HCT116 (cell line): ENCODE measurements at regions not wholly inside any gene's neighbourhood (a gene's known extent, or its start where the extent isn't known, plus 50 kb on each side); places are given as distances from the start of the nearest gene placed in this dataset.

Experiments used
- EZH2 ChIP-seq: fragments of 200-600 bp; sonication (generic); IDR thresholded peaks from 2 replicates; pipeline ENCODE4 v1.6.1; 2017; ENCODE audit warnings: antibody characterized with exemption, mixed run types
- FOSL1 ChIP-seq: IDR thresholded peaks from 2 replicates; pipeline ENCODE4 v1.6.1; 2012; ENCODE audit warnings: low read depth
- POLR2A ChIP-seq: IDR thresholded peaks from 2 replicates; pipeline ENCODE4 v1.7.0; 2011; ENCODE audit warnings: borderline replicate concordance; ENCODE audit not compliant: insufficient read depth, insufficient read length; ENCODE audit errors: extremely low read depth
- SIN3A ChIP-seq: IDR thresholded peaks from 2 replicates; pipeline ENCODE4 v1.6.1; 2012; ENCODE audit warnings: low read depth
- YY1 ChIP-seq: IDR thresholded peaks from 2 replicates; pipeline ENCODE4 v1.6.1; 2011; ENCODE audit warnings: low read length, low read depth, moderate library complexity, mild to moderate bottlenecking; ENCODE audit not compliant: insufficient replicate concordance; ENCODE audit errors: extremely low read depth
- ZFX ChIP-seq: fragments of 450-650 bp; IDR thresholded peaks from 2 replicates; pipeline ENCODE4 v1.6.1; 2017
- TF ChIP-seq, protein P1 (sequence below): IDR thresholded peaks from 2 replicates; pipeline ENCODE4 v1.6.1; 2012
- TF ChIP-seq, protein P2 (sequence below), 3 experiments: fragments of 200-600 bp in 1 of 3; sonication (generic) in 1 of 3; IDR thresholded peaks in 2 of 3; conservative IDR thresholded peaks in 1 of 3; 2 replicates each; pipeline ENCODE4 v1.5.1; 2012 to 2017; ENCODE audit warnings: low read depth in 2 of 3, low read length in 2 of 3, antibody characterized with exemption in 1 of 3, borderline replicate concordance in 1 of 3, control low read depth in 1 of 3, mild to moderate bottlenecking in 1 of 3, mixed read lengths in 1 of 3, mixed run types in 1 of 3, moderate library complexity in 1 of 3; ENCODE audit not compliant: insufficient read depth in 1 of 3

DNA sequence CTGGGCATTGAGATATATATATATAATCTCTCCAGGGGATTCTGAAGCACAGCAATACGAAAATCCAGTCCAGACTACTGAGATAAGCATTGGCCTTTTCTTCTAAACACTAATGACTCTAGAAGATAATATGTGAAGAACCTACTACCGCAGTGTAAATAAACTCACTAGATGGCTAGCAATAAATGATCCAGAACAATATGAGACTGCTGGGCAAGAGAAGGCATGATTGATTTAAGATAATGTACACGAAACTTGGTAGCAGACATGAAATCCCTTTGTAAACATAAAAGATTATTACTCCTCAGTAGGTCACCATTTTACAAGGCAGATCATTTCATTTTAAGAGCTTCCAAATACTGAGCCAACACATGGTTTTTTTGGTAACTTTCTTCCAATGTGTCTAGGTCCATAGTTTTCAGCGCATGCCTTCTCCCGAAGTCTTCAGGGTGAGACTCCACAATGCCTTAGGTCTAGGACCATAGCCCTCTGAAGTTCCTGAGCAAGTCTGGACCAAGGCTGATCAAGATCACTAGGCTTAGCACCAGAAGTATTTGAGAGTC lies 193.2 kb downstream of the LRRN1 start:
- TF ChIP-seq, protein P1, sequence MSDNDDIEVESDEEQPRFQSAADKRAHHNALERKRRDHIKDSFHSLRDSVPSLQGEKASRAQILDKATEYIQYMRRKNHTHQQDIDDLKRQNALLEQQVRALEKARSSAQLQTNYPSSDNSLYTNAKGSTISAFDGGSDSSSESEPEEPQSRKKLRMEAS = no peak
- TF ChIP-seq POLR2A = no peak
- TF ChIP-seq ZFX = no peak
- TF ChIP-seq, protein P2, sequence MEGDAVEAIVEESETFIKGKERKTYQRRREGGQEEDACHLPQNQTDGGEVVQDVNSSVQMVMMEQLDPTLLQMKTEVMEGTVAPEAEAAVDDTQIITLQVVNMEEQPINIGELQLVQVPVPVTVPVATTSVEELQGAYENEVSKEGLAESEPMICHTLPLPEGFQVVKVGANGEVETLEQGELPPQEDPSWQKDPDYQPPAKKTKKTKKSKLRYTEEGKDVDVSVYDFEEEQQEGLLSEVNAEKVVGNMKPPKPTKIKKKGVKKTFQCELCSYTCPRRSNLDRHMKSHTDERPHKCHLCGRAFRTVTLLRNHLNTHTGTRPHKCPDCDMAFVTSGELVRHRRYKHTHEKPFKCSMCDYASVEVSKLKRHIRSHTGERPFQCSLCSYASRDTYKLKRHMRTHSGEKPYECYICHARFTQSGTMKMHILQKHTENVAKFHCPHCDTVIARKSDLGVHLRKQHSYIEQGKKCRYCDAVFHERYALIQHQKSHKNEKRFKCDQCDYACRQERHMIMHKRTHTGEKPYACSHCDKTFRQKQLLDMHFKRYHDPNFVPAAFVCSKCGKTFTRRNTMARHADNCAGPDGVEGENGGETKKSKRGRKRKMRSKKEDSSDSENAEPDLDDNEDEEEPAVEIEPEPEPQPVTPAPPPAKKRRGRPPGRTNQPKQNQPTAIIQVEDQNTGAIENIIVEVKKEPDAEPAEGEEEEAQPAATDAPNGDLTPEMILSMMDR (IDR thresholded peaks at IDR 0.05 in 2 of 3, conservative IDR thresholded peaks at IDR 0.05 in 1 of 3; ENCODE audit: borderline replicate concordance in 1 of 3, insufficient read depth in 1 of 3, low read depth in 2 of 3, low read length in 2 of 3) = no peak
- TF ChIP-seq YY1 = no peak
- no peak for TF ChIP-seq FOSL1
- no peak for TF ChIP-seq EZH2
- TF ChIP-seq SIN3A = no peak
